Testis (tissue), 2 donors: ENCODE measurements at regions not wholly inside any gene's neighbourhood (a gene's known extent, or its start where the extent isn't known, plus 50 kb on each side); places are given as distances from the start of the nearest gene placed in this dataset.

Source experiments
- POLR2A ChIP-seq: fragments of 450-650 bp; IDR thresholded peaks from one replicate; pipeline ENCODE4 v1.6.1; 2017; ENCODE audit warnings: antibody characterized with exemption, mild to moderate bottlenecking, moderate library complexity
- TF ChIP-seq, protein P1 (sequence below), 3 experiments: fragments of 450-650 bp in 2 of 3; fragments of 200-600 bp in 1 of 3; sonication (generic) in 1 of 3; IDR thresholded peaks; one replicate each; pipeline ENCODE4 v1.5.1; 2016 to 2019; ENCODE audit warnings: antibody characterized with exemption in 3 of 3, mild to moderate bottlenecking in 2 of 3, moderate library complexity in 1 of 3

DNA sequence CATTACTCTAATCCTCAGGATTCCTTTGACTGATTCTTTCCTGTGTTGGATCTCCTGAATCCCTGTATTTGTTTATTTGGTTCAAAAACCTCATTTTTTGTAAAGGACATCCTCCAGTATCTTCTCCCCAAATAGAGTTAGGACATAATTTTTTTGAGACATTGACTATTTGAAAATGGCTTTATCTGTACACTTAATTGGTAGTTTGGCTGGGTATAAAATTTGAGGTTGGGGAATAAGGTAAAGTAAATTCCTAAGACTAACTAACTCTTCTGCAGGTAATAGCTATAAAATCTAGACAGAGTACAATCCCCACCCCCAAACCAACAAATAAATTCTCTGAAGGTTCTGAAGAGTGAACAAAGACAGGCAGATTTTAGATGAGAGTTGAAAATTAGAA lies 114.4 kb downstream of the CTTN start:
- no peak for TF ChIP-seq POLR2A
- TF ChIP-seq, protein P1, sequence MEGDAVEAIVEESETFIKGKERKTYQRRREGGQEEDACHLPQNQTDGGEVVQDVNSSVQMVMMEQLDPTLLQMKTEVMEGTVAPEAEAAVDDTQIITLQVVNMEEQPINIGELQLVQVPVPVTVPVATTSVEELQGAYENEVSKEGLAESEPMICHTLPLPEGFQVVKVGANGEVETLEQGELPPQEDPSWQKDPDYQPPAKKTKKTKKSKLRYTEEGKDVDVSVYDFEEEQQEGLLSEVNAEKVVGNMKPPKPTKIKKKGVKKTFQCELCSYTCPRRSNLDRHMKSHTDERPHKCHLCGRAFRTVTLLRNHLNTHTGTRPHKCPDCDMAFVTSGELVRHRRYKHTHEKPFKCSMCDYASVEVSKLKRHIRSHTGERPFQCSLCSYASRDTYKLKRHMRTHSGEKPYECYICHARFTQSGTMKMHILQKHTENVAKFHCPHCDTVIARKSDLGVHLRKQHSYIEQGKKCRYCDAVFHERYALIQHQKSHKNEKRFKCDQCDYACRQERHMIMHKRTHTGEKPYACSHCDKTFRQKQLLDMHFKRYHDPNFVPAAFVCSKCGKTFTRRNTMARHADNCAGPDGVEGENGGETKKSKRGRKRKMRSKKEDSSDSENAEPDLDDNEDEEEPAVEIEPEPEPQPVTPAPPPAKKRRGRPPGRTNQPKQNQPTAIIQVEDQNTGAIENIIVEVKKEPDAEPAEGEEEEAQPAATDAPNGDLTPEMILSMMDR (IDR thresholded peaks at IDR 0.05): no peak
